Esophagus squamous epithelium (tissue), 5 donors: ENCODE measurements at regions not wholly inside any gene's neighbourhood (a gene's known extent, or its start where the extent isn't known, plus 50 kb on each side); places are given as distances from the start of the nearest gene placed in this dataset.
"Not testable (repeated sequence)": the region's sequence is repeated elsewhere in the genome, so short reads cannot be mapped to it uniquely, and the experiment has no call there.

Experiments
- DNase-seq: peaks from one replicate; lab custom pipeline; 2025; lab: John Stamatoyannopoulos, UW
- H3K27ac ChIP-seq, 4 donors: fragments of 200-600 bp; sonication (generic); one replicate each; pipeline ENCODE4 v1.5.1; 2016 to 2019; ENCODE audit warnings: mild to moderate bottlenecking in 1 of 4
- H3K27me3 ChIP-seq, 4 donors: fragments of 200-600 bp; sonication (generic); 1 replicate in 3 of 4; 2 replicates in 1 of 4; pipeline versions ENCODE4 v1.5.1 to v1.6.0; 2017 to 2021; ENCODE audit warnings: antibody characterized with exemption in 1 of 4
- H3K36me3 ChIP-seq, 3 donors: fragments of 200-600 bp; sonication (generic); one replicate each; pipeline ENCODE4 v1.5.1; 2016 to 2019
- H3K4me1 ChIP-seq, 3 donors: fragments of 200-600 bp; sonication (generic); one replicate each; pipeline ENCODE4 v1.5.1; 2017 to 2019
- H3K4me3 ChIP-seq, 4 donors: fragments of 200-600 bp; sonication (generic); 1 replicate in 3 of 4; 2 replicates in 1 of 4; pipeline ENCODE4 v1.5.1; 2016 to 2019; ENCODE audit warnings: mild to moderate bottlenecking in 2 of 4, moderate library complexity in 1 of 4
- H3K9me3 ChIP-seq, 3 donors: fragments of 200-600 bp; sonication (generic); one replicate each; pipeline ENCODE4 v1.5.1; 2016 to 2019
- POLR2A ChIP-seq, 4 donors: fragments of 450-650 bp; IDR thresholded peaks; one replicate each; pipeline ENCODE4 v1.6.1; 2017; ENCODE audit warnings: antibody characterized with exemption in 4 of 4, mild to moderate bottlenecking in 4 of 4, moderate library complexity in 3 of 4
- WGBS, 2 donors: methylation state at CpG; one replicate each; pipeline ENCODE4 v1.1.5; 2018; 5-methylcytosine and 5-hydroxymethylcytosine counted together
- intact Hi-C: fragments of 100-400 bp; cut with DNase I; formaldehyde crosslinking; loops from one replicate; pipeline ENCODE4 v1.15.0; 2022
- TF ChIP-seq, protein P1 (sequence below), 6 experiments: fragments of 450-650 bp in 4 of 6; fragments of 200-600 bp in 2 of 6; sonication (generic) in 2 of 6; IDR thresholded peaks; one replicate each; pipeline ENCODE4 v1.5.1; 2016 to 2019; ENCODE audit warnings: antibody characterized with exemption in 6 of 6, mild to moderate bottlenecking in 4 of 6, moderate library complexity in 4 of 6
- donor health status: DM: yes; HTN: yes; CAD: no.

DNA sequence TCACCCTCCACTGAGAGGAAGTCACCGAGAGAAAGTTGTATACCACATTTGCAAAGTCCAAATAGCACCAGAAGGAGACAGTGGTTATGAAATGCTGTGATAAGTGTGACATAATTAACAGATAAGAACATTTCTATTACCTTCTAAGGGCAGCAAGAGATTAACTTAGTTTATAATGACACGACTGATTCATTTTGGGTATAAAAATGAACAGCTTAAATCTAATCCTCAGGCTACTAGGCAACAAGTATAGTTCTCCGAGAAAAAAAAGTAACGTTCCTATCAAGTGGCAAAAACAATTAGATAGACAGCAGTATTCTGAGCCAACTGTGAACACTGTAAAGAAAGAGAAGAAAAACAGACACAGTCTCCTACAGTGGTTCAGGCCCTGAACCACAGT is 431.2 kb upstream of the GRAMD2B start:
- no peak for DNase-seq
- TF ChIP-seq, protein P1, sequence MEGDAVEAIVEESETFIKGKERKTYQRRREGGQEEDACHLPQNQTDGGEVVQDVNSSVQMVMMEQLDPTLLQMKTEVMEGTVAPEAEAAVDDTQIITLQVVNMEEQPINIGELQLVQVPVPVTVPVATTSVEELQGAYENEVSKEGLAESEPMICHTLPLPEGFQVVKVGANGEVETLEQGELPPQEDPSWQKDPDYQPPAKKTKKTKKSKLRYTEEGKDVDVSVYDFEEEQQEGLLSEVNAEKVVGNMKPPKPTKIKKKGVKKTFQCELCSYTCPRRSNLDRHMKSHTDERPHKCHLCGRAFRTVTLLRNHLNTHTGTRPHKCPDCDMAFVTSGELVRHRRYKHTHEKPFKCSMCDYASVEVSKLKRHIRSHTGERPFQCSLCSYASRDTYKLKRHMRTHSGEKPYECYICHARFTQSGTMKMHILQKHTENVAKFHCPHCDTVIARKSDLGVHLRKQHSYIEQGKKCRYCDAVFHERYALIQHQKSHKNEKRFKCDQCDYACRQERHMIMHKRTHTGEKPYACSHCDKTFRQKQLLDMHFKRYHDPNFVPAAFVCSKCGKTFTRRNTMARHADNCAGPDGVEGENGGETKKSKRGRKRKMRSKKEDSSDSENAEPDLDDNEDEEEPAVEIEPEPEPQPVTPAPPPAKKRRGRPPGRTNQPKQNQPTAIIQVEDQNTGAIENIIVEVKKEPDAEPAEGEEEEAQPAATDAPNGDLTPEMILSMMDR (IDR thresholded peaks at IDR 0.05), result no peak
- no peak for TF ChIP-seq POLR2A (IDR thresholded peaks at IDR 0.05)
- Histone ChIP-seq H3K4me1 (no peaks in the 10 kb centered on the region), H3K27me3 (no peaks in the 10 kb centered on the region), H3K9me3 (no peaks in the 10 kb centered on the region), H3K36me3 (no peaks in the 10 kb centered on the region), H3K4me3 (no peak overlapping the region), H3K27ac (no peak overlapping the region)
- WGBS, 2 donors, result 62 to 63% methylated on average over 4 of the region's 4 CpGs
- intact Hi-C loops, result no loop called here

DNA sequence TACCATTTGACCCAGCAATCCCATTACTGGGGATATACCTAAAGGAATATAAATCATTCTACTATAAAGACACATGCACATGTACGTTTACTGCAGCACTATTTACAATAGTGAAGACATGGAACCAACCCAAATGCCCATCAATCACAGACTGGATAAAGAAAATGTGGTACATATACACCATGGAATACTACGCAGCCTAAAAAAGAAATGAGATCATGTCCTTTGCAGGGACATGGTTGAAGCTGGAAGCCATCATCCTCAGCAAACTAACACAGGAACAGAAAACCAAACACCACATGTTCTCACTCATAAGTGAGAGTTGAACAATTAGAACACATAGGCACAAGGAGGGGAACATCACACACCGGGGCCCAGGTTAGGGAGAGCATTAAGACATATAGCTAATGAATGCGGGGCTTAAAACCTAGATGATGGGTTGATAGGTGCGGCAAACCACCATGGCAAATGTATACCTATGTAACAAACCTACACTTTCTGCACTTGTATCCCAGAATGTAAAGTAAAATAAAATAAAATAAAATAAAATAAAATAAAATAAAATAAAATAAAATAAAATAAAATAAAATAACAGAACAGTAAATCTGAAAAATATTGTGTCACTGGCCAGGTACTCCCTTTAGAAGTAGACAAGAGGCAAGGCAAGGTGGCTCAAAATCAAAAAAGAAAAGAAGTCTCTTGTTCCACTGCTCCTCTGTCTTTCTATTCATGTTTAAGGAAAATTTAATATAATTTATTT is 423.8 kb upstream of the GRAMD2B start:
- peaks cover 0 to 28% (median 12%) of the 10 kb centered on the region in 3 donors for H3K4me1 ChIP-seq
- DNase-seq, intact Hi-C loops: not testable (repeated sequence)

DNA sequence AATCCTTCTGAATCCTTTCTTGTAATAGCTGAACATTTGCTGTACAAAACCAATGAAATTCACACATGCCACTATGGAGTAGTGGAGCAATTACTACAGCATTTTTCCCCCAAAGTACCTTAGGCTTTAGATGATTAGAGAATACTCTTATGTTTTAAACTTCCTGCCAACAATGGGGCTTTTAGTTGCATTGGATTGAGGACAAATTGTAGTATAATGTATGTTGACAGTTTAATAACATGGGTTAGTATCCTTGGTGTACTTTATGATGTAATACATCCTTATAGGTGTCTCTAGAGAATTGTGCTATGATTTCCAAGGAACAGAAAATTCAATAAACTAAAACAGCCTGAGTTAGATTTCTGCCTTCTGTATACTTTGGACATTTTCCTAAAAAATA is 422.7 kb upstream of the GRAMD2B start:
- intact Hi-C loops, result no loop called here
- Histone ChIP-seq H3K36me3 (no peaks in the 10 kb centered on the region), H3K9me3 (no peaks in the 10 kb centered on the region), H3K27ac (no peak overlapping the region), H3K4me1 (peaks cover 0 to 36% (median 15%) of the 10 kb centered on the region in 3 donors), H3K27me3 (no peaks in the 10 kb centered on the region), H3K4me3 (no peak overlapping the region)
- DNase-seq, result no peak
- TF ChIP-seq, protein P1 (IDR thresholded peaks at IDR 0.05), result no peak
- TF ChIP-seq POLR2A (IDR thresholded peaks at IDR 0.05), result no peak

More for the DNA sequence above, 423.8 kb upstream of the GRAMD2B start:
- H3K4me3 ChIP-seq, H3K36me3 ChIP-seq, H3K27ac ChIP-seq, H3K27me3 ChIP-seq, H3K9me3 ChIP-seq: not testable (repeated sequence)
- WGBS, 2 donors, result 87 to 89% methylated on average over 5 of the region's 5 CpGs

DNA sequence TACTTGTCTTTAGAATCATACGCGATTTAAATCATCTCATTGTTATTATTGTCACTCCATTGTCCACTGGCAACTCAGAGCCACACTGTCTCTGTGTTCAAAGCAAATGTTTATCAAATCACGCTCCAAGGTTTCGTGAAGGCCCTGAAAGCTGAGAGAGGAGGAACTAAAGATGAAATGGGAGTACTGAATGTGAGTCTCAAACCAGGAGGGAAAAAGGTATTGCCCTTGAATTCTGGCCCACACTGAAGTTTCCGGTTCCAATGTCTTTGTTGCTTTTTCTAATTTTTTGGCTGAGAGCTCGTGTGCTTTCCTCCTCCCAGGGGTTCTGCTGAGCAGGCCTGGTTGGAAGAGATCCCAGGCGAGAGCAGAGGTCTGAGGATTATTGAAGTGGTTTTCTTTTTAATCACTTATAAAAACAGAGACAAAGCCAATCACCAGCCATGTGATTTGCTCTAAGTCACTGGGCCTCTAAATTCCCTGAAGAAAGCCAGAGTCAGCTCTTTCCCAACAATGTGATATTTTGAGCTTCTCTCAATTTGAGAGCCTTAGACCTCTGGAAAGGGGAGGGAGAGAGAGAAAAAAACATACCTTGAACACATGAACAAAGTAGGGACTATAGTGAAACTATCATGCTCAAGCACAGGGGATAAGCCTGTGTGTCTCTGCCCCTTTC is 420.8 kb upstream of the GRAMD2B start:
- Histone ChIP-seq H3K27me3 (no peaks in the 10 kb centered on the region), H3K9me3 (no peaks in the 10 kb centered on the region), H3K36me3 (no peaks in the 10 kb centered on the region), H3K4me1 (peaks cover 0 to 36% (median 15%) of the 10 kb centered on the region in 3 donors), H3K27ac (peak overlapping the region; percentile 24 to 64 (median 51)), H3K4me3 (no peak overlapping the region)
- intact Hi-C loops, result no loop called here
- no peak for DNase-seq
- 24 to 25% methylated on average over 7 of the region's 7 CpGs for WGBS, 2 donors
- TF ChIP-seq POLR2A (IDR thresholded peaks at IDR 0.05), result no peak
- TF ChIP-seq, protein P1 (IDR thresholded peaks at IDR 0.05), result no peak

DNA sequence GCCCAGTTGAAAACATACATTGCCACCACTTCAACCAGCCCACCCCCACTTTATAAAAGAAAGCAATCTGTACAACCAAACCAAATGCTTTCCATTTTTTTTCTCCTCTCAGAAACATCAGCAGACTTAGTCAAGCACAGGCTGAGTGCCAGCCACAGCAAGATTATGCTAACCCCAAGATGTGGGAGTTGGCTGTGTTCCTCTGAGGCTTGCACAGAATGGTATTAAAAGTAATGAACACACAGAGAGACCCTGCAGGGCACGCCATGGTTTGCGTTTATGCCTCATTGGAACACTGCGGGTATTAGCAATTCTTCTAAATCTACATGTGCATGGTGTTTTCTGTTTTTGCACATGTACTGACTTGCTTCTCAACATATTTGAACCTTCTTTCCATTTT is 419.9 kb upstream of the GRAMD2B start:
- H3K9me3 ChIP-seq, result no peaks in the 10 kb centered on the region
- no peak overlapping the region for H3K4me3 ChIP-seq
- H3K36me3 ChIP-seq, result no peaks in the 10 kb centered on the region
- intact Hi-C loops, result no loop called here
- peak overlapping the region in 1 of 4 donors; percentile 39 for H3K27ac ChIP-seq
- H3K27me3 ChIP-seq, result no peaks in the 10 kb centered on the region
- DNase-seq, result no peak
- no peak for TF ChIP-seq POLR2A (IDR thresholded peaks at IDR 0.05)
- TF ChIP-seq, protein P1 (IDR thresholded peaks at IDR 0.05), result no peak
- 36 to 37% methylated on average over 3 of the region's 3 CpGs for WGBS, 2 donors
- peaks cover 0 to 36% (median 15%) of the 10 kb centered on the region in 3 donors for H3K4me1 ChIP-seq
